ENCODE measurements at regions not wholly inside any gene's neighbourhood (a gene's known extent, or its start where the extent isn't known, plus 50 kb on each side); places are given as distances from the start of the nearest gene placed in this dataset.

- H3K27me3 ChIP-seq (ENCODE audit: insufficient read depth, low read depth, severe bottlenecking) = no peaks in the 10 kb centered on the region
- H3K36me3 ChIP-seq = no peaks in the 10 kb centered on the region
- no peak for DNase-seq
- H3K27ac ChIP-seq = no peak overlapping the region
- H3K4me3 ChIP-seq (ENCODE audit: low read depth, low read length) = no peak overlapping the region
- no peaks in the 10 kb centered on the region for H3K9me3 ChIP-seq (ENCODE audit: severe bottlenecking)
- no peak for TF ChIP-seq CTCF (IDR thresholded peaks at IDR 0.05; ENCODE audit: low read depth, low read length)
Observed at GRCh38 chr1:198437332-198437731, 103.1 kb downstream of the ATP6V1G3 start.

GRCh38 chr1:198436276-198436675 lies 104.2 kb downstream of the ATP6V1G3 start:
- no peak for DNase-seq
- no peak overlapping the region for H3K4me3 ChIP-seq (ENCODE audit: low read depth, low read length)
- H3K36me3 ChIP-seq = no peaks in the 10 kb centered on the region
- H3K9me3 ChIP-seq (ENCODE audit: severe bottlenecking) = no peaks in the 10 kb centered on the region
- no peak overlapping the region for H3K27ac ChIP-seq
- TF ChIP-seq CTCF (IDR thresholded peaks at IDR 0.05; ENCODE audit: low read depth, low read length) = no peak
- no peaks in the 10 kb centered on the region for H3K27me3 ChIP-seq (ENCODE audit: insufficient read depth, low read depth, severe bottlenecking)

GRCh38 chr1:198435056-198435455 lies 105.4 kb downstream of the ATP6V1G3 start:
- TF ChIP-seq CTCF (IDR thresholded peaks at IDR 0.05; ENCODE audit: low read depth, low read length) = no peak
- Histone ChIP-seq H3K4me3 (ENCODE audit: low read depth, low read length) (no peak overlapping the region), H3K36me3 (no peaks in the 10 kb centered on the region), H3K9me3 (ENCODE audit: severe bottlenecking) (no peaks in the 10 kb centered on the region), H3K27ac (no peak overlapping the region), H3K27me3 (ENCODE audit: insufficient read depth, low read depth, severe bottlenecking) (no peaks in the 10 kb centered on the region)
- no peak for DNase-seq

- Histone ChIP-seq H3K27me3 (ENCODE audit: insufficient read depth, low read depth, severe bottlenecking) (no peaks in the 10 kb centered on the region), H3K27ac (no peak overlapping the region), H3K4me3 (ENCODE audit: low read depth, low read length) (no peak overlapping the region), H3K9me3 (ENCODE audit: severe bottlenecking) (no peaks in the 10 kb centered on the region), H3K36me3 (no peaks in the 10 kb centered on the region)
- TF ChIP-seq CTCF (IDR thresholded peaks at IDR 0.05; ENCODE audit: low read depth, low read length) = no peak
- no peak for DNase-seq
Observed at GRCh38 chr1:198424441-198424840, 116.0 kb downstream of the ATP6V1G3 start.

GRCh38 chr1:198423673-198424072 lies 116.8 kb downstream of the ATP6V1G3 start:
- Histone ChIP-seq H3K27ac (no peak overlapping the region), H3K36me3 (no peaks in the 10 kb centered on the region), H3K4me3 (ENCODE audit: low read depth, low read length) (no peak overlapping the region), H3K9me3 (ENCODE audit: severe bottlenecking) (no peaks in the 10 kb centered on the region), H3K27me3 (ENCODE audit: insufficient read depth, low read depth, severe bottlenecking) (no peaks in the 10 kb centered on the region)
- DNase-seq = no peak
- TF ChIP-seq CTCF (IDR thresholded peaks at IDR 0.05; ENCODE audit: low read depth, low read length) = no peak

- no peaks in the 10 kb centered on the region for H3K27me3 ChIP-seq (ENCODE audit: insufficient read depth, low read depth, severe bottlenecking)
- DNase-seq = no peak
- H3K9me3 ChIP-seq (ENCODE audit: severe bottlenecking) = no peaks in the 10 kb centered on the region
- H3K27ac ChIP-seq = no peak overlapping the region
- H3K4me3 ChIP-seq (ENCODE audit: low read depth, low read length) = no peak overlapping the region
- TF ChIP-seq CTCF (IDR thresholded peaks at IDR 0.05; ENCODE audit: low read depth, low read length) = no peak
- no peaks in the 10 kb centered on the region for H3K36me3 ChIP-seq
Observed at GRCh38 chr1:198417039-198417438, 123.4 kb downstream of the ATP6V1G3 start.
